ENCODE measurements at regions not wholly inside any gene's neighbourhood (a gene's known extent, or its start where the extent isn't known, plus 50 kb on each side); places are given as distances from the start of the nearest gene placed in this dataset.

DNA sequence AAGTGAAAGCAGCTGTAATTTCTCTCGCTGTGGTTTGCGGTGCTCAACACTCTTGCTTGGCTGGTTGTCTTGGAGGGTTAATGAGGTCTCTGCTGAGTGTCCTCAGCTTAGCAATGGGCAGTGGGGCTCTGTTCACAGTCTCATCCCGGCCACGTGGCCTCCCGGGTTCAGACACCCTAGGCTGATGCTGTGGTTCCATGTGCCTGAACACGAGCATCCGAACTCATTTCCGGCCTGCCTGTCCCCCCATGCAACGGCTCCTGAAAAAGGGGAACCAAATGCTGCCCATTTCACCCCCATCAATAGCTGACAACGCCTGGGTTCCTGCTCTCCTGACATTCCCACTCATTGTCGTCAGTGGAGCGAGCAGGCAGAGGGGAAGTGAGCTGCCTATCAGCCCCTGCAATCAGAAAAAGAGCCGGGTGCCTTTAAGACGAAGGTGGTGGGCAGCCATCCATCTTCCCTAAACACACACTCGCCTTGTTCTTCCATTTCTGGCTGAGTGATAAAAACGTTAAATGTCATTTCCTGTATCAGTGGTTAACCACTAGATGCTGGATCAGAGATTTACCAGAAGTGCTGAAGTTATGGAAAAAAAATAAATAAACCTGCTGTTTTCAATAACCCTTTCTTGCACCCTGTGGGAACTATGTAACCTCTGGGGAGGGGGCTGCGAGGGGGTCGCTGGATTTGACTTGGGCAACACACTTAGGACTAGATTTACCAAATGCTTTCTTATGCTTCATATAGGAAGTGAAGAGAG is 60.3 kb upstream of the BCL2L14 start:
- Histone ChIP-seq H3K27me3 (ENCODE audit: low read depth) (no peaks in the 10 kb centered on the region), H3K36me3 (no peaks in the 10 kb centered on the region), H3K4me3 (peak overlapping the region; percentile 32), H3K27ac (peak overlapping the region; percentile 56), H3K9me3 (no peaks in the 10 kb centered on the region), H3K4me1 (peaks cover 12% of the 10 kb centered on the region)
- TF ChIP-seq, protein P1, sequence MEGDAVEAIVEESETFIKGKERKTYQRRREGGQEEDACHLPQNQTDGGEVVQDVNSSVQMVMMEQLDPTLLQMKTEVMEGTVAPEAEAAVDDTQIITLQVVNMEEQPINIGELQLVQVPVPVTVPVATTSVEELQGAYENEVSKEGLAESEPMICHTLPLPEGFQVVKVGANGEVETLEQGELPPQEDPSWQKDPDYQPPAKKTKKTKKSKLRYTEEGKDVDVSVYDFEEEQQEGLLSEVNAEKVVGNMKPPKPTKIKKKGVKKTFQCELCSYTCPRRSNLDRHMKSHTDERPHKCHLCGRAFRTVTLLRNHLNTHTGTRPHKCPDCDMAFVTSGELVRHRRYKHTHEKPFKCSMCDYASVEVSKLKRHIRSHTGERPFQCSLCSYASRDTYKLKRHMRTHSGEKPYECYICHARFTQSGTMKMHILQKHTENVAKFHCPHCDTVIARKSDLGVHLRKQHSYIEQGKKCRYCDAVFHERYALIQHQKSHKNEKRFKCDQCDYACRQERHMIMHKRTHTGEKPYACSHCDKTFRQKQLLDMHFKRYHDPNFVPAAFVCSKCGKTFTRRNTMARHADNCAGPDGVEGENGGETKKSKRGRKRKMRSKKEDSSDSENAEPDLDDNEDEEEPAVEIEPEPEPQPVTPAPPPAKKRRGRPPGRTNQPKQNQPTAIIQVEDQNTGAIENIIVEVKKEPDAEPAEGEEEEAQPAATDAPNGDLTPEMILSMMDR (IDR thresholded peaks at IDR 0.05): no peak
- peak; percentile 70 for DNase-seq
- intact Hi-C loops (cut with DNase I): no loop called here
- peak; percentile 62 to 83 for ATAC-seq

DNA sequence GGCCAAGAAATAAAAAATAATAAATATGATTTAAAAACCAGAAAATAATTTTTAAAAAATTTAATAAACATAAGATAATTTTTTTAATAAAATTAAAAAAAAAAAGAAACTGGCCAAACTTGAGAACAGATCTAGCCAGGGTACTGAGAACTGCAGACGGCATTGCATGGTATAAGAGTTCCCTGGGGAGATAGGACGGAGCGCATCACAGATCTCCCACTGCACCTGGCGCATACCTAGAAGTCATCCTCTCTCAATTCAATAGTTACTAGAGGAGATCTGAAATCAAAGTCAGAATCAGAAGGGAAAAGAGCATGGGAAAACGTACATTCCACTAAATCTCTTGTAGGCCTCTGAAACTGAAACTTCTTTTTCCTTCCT is 58.9 kb upstream of the BCL2L14 start:
- Histone ChIP-seq H3K4me3 (no peak overlapping the region), H3K36me3 (no peaks in the 10 kb centered on the region), H3K9me3 (no peaks in the 10 kb centered on the region), H3K4me1 (peaks cover 12% of the 10 kb centered on the region), H3K27me3 (ENCODE audit: low read depth) (no peaks in the 10 kb centered on the region), H3K27ac (no peak overlapping the region)
- ATAC-seq (no peak), DNase-seq (no peak)
- intact Hi-C loops (cut with DNase I): no loop called here
- TF ChIP-seq, protein P1 (IDR thresholded peaks at IDR 0.05): no peak

DNA sequence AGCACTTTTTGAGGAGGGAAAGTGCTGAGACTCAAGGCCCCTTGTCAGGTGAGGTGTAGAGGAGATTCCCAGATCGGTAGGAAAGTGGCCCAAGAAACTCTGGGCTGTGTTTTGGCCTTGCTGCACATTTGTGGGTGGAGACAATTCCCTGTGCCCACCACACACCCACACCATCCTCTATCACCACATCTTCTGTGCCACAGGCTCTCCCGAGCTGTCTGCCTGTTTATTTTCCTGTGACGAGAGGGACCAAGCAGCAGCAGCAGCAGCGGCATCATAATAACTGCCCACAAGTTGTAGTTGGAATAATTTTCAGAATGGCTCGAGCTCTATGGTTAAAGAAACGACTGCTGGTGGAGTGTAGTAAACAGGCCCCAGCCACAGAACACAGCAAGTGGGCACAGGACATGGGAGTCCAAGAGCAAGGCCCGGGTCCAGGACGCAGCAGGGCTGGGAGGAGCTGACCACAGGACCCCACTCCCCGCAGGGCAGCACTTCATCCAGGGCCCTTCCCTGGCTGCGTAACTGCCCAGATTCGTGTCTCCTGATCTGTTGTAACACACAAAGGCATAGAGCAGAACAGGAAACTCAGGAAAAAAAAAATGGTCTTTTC is 55.6 kb upstream of the BCL2L14 start:
- TF ChIP-seq, protein P1 (IDR thresholded peaks at IDR 0.05): no peak
- no peak overlapping the region for H3K4me3 ChIP-seq
- intact Hi-C loops (cut with DNase I): no loop called here
- H3K27ac ChIP-seq: no peak overlapping the region
- H3K4me1 ChIP-seq: peaks cover 4% of the 10 kb centered on the region
- H3K36me3 ChIP-seq: no peaks in the 10 kb centered on the region
- H3K9me3 ChIP-seq: no peaks in the 10 kb centered on the region
- DNase-seq: no peak
- H3K27me3 ChIP-seq (ENCODE audit: low read depth): no peaks in the 10 kb centered on the region
- ATAC-seq: no peak

DNA sequence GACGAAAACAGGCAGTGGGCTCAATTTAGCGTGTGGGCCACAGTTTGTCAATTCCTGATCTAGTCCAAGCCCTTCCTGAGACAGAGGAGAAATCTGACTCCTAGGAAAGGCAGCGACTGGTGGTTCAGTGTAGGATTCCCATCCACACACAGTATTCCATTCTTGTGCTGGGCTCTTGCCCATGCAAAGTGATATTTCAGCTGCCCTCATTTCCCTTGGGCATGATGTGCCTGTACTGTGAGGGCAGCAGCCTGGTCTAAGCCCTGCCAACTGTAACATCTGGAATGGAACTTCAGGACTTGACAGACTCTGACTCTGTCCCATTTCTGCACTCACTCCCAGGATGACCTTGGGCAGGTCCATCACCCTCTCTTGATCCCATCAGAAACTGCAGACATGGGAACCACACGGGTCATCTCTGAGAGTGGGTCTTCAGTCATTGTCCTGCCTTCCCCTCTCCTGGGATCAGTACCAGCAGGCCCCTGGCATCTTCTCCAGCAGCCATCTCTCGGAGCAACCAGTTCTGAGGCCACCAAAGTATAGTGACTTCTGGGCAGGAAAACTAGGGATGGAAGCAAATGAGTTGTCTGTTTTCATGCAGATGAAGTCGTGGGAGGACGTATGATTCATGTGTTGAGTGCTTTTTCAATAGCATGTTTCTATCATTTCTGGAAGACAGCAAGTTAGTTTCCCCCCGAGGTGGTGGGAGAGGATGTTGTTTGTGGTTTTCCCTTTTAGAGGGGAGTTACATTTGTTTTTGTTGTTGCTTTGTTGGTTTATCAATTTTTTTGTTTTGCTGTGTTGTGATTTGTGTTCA is 54.2 kb upstream of the BCL2L14 start:
- Histone ChIP-seq H3K27me3 (ENCODE audit: low read depth) (no peaks in the 10 kb centered on the region), H3K27ac (no peak overlapping the region), H3K4me1 (no peaks in the 10 kb centered on the region), H3K36me3 (no peaks in the 10 kb centered on the region), H3K9me3 (no peaks in the 10 kb centered on the region), H3K4me3 (no peak overlapping the region)
- DNase-seq: no peak
- no peak for ATAC-seq
- intact Hi-C loops (cut with DNase I): no loop called here
- TF ChIP-seq, protein P1 (IDR thresholded peaks at IDR 0.05): no peak

DNA sequence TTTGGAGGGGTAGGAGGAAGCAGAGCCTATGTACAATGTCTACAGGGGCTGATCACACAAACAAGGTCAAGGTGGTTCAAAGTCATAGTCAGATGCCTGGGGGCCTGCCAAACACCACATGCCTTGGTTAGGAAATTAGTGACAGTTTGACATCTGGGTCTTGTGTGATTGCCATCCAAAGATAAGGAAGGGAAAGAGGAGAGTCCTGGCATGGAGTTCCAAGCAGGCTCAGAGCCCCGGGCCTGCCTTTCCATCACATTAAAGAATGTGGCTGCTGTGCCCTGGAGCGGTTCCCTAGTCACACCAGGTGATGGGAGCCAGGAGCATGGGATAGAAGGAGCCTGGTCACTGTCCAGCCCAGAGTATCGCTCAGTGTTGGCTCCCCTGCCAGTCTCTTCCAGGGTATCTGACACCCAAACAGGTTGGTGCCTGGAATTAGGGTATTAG is 53.6 kb upstream of the BCL2L14 start:
- TF ChIP-seq, protein P1 (IDR thresholded peaks at IDR 0.05): no peak
- H3K27me3 ChIP-seq (ENCODE audit: low read depth): no peaks in the 10 kb centered on the region
- H3K4me3 ChIP-seq: no peak overlapping the region
- H3K9me3 ChIP-seq: no peaks in the 10 kb centered on the region
- no peak overlapping the region for H3K27ac ChIP-seq
- ATAC-seq: no peak
- intact Hi-C loops (cut with DNase I): no loop called here
- no peaks in the 10 kb centered on the region for H3K4me1 ChIP-seq
- H3K36me3 ChIP-seq: no peaks in the 10 kb centered on the region
- DNase-seq: no peak
